ENCODE measurements at regions not wholly inside any gene's neighbourhood (a gene's known extent, or its start where the extent isn't known, plus 50 kb on each side); places are given as distances from the start of the nearest gene placed in this dataset.

GRCh38 chr12:88996200-88996788 is 356.0 kb downstream of the DUSP6 start:
- no peaks in the 10 kb centered on the region for H3K9me3 Mint-ChIP-seq
- Histone ChIP-seq H3K27ac (ENCODE audit: low read depth, low read length) (no peak overlapping the region), H3K9me3 (ENCODE audit: control insufficient read depth, low read length) (no peaks in the 10 kb centered on the region), H3K4me3 (ENCODE audit: low read length) (no peak overlapping the region), H3K9ac (ENCODE audit: extremely low read depth, low read length, poor library complexity, severe bottlenecking) (no peak overlapping the region), H3K27me3 (ENCODE audit: control insufficient read depth, insufficient read depth, low read length, poor library complexity, severe bottlenecking) (peaks cover 7% of the 10 kb centered on the region), H3K36me3 (ENCODE audit: control insufficient read depth, insufficient read depth, low read length) (no peaks in the 10 kb centered on the region), H3K4me1 (ENCODE audit: control insufficient read depth, insufficient read depth, low read length) (no peaks in the 10 kb centered on the region)
- no peak overlapping the region for H3K4me3 Mint-ChIP-seq
- H3K36me3 Mint-ChIP-seq (ENCODE audit: low read depth), result no peaks in the 10 kb centered on the region
- WGBS, 2 experiments (ENCODE audit: insufficient coverage in 1 of 2, insufficient read length in 1 of 2), result 100% methylated on average over 1 of the region's 2 CpGs
- peaks cover 11% of the 10 kb centered on the region for H3K4me1 Mint-ChIP-seq
- no peak for DNase-seq
- H3K27ac Mint-ChIP-seq, result no peak overlapping the region
- no peaks in the 10 kb centered on the region for H3K27me3 Mint-ChIP-seq (ENCODE audit: insufficient read depth)
- TF ChIP-seq CTCF (conservative IDR thresholded peaks at IDR 0.05), result no peak

- no peaks in the 10 kb centered on the region for H3K9me3 Mint-ChIP-seq
- no peaks in the 10 kb centered on the region for H3K27me3 Mint-ChIP-seq (ENCODE audit: insufficient read depth)
- 100% methylated on average over 1 of the region's 1 CpG; no CpG with 5 or more reads in 1 of the 2 experiments for WGBS, 2 experiments (ENCODE audit: insufficient coverage in 1 of 2, insufficient read length in 1 of 2)
Observed at GRCh38 chr12:88994971-88995370, 357.3 kb downstream of the DUSP6 start.

GRCh38 chr12:88994537-88994936 is 357.8 kb downstream of the DUSP6 start:
- Mint-ChIP-seq H3K4me3 (no peak overlapping the region), H3K9me3 (no peaks in the 10 kb centered on the region), H3K27me3 (ENCODE audit: insufficient read depth) (no peaks in the 10 kb centered on the region), H3K4me1 (peaks cover 8% of the 10 kb centered on the region), H3K36me3 (ENCODE audit: low read depth) (no peaks in the 10 kb centered on the region), H3K27ac (no peak overlapping the region)
- TF ChIP-seq CTCF (conservative IDR thresholded peaks at IDR 0.05), result no peak
- Histone ChIP-seq H3K27ac (ENCODE audit: low read depth, low read length) (no peak overlapping the region), H3K9me3 (ENCODE audit: control insufficient read depth, low read length) (no peaks in the 10 kb centered on the region), H3K27me3 (ENCODE audit: control insufficient read depth, insufficient read depth, low read length, poor library complexity, severe bottlenecking) (peaks cover 7% of the 10 kb centered on the region), H3K4me1 (ENCODE audit: control insufficient read depth, insufficient read depth, low read length) (no peaks in the 10 kb centered on the region), H3K36me3 (ENCODE audit: control insufficient read depth, insufficient read depth, low read length) (no peaks in the 10 kb centered on the region), H3K4me3 (ENCODE audit: low read length) (no peak overlapping the region), H3K9ac (ENCODE audit: extremely low read depth, low read length, poor library complexity, severe bottlenecking) (no peak overlapping the region)
- WGBS, 2 experiments (ENCODE audit: insufficient coverage in 1 of 2, insufficient read length in 1 of 2), result 68 to 100% methylated on average over 1 to 2 of the region's 2 CpGs
- no peak for DNase-seq

More at GRCh38 chr12:88994971-88995370, 357.3 kb downstream of the DUSP6 start:
- Mint-ChIP-seq H3K36me3 (ENCODE audit: low read depth) (no peaks in the 10 kb centered on the region), H3K27ac (no peak overlapping the region), H3K4me3 (no peak overlapping the region), H3K4me1 (peaks cover 6% of the 10 kb centered on the region)
- Histone ChIP-seq H3K36me3 (ENCODE audit: control insufficient read depth, insufficient read depth, low read length) (no peaks in the 10 kb centered on the region), H3K27ac (ENCODE audit: low read depth, low read length) (no peak overlapping the region), H3K4me1 (ENCODE audit: control insufficient read depth, insufficient read depth, low read length) (no peaks in the 10 kb centered on the region), H3K4me3 (ENCODE audit: low read length) (no peak overlapping the region), H3K27me3 (ENCODE audit: control insufficient read depth, insufficient read depth, low read length, poor library complexity, severe bottlenecking) (peaks cover 7% of the 10 kb centered on the region), H3K9me3 (ENCODE audit: control insufficient read depth, low read length) (no peaks in the 10 kb centered on the region), H3K9ac (ENCODE audit: extremely low read depth, low read length, poor library complexity, severe bottlenecking) (no peak overlapping the region)
- no peak for TF ChIP-seq CTCF (conservative IDR thresholded peaks at IDR 0.05)
- DNase-seq, result no peak
